Adrenal gland (tissue), 5 donors: ENCODE measurements at regions not wholly inside any gene's neighbourhood (a gene's known extent, or its start where the extent isn't known, plus 50 kb on each side); places are given as distances from the start of the nearest gene placed in this dataset.

Experiments
- POLR2A ChIP-seq, 2 donors: fragments of 450-650 bp; IDR thresholded peaks; one replicate each; pipeline ENCODE4 v1.6.1; 2017; ENCODE audit warnings: antibody characterized with exemption in 2 of 2, mild to moderate bottlenecking in 2 of 2, moderate library complexity in 1 of 2
- TF ChIP-seq, protein P1 (sequence below), 6 experiments: fragments of 450-650 bp in 4 of 6; fragments of 200-600 bp in 2 of 6; sonication (generic) in 1 of 6; IDR thresholded peaks; 1 replicate in 5 of 6; 2 replicates in 1 of 6; pipeline versions ENCODE4 v1.5.1 to v1.8.0; 2016 to 2021; ENCODE audit warnings: antibody characterized with exemption in 6 of 6, mild to moderate bottlenecking in 2 of 6, moderate library complexity in 1 of 6
- donor health status: DM: no; HTN: no; CAD: no.

DNA sequence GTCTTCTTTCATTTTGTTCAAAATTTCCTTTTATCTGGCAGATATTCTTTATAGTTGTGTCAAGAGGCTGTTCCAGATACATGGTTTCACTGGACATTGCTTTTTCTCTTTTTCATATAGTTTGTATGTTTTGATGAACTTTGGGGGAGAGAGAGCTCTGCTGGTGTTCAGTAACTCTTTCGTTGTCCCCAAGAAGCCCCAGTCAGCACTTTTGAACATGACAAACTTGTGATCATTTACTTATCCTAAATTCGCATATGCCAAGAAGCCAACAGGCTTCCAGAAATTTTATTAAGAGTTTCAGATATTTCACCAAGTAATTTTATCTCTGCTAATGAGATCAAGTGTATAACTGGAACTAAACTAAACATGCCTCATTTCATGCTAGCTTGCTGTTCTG lies 275.8 kb upstream of the GPC6 start:
- TF ChIP-seq, protein P1, sequence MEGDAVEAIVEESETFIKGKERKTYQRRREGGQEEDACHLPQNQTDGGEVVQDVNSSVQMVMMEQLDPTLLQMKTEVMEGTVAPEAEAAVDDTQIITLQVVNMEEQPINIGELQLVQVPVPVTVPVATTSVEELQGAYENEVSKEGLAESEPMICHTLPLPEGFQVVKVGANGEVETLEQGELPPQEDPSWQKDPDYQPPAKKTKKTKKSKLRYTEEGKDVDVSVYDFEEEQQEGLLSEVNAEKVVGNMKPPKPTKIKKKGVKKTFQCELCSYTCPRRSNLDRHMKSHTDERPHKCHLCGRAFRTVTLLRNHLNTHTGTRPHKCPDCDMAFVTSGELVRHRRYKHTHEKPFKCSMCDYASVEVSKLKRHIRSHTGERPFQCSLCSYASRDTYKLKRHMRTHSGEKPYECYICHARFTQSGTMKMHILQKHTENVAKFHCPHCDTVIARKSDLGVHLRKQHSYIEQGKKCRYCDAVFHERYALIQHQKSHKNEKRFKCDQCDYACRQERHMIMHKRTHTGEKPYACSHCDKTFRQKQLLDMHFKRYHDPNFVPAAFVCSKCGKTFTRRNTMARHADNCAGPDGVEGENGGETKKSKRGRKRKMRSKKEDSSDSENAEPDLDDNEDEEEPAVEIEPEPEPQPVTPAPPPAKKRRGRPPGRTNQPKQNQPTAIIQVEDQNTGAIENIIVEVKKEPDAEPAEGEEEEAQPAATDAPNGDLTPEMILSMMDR (IDR thresholded peaks at IDR 0.05) = no peak
- TF ChIP-seq POLR2A (IDR thresholded peaks at IDR 0.05) = no peak
